Mucosa of descending colon (tissue), 3 donors: ENCODE measurements at regions not wholly inside any gene's neighbourhood (a gene's known extent, or its start where the extent isn't known, plus 50 kb on each side); places are given as distances from the start of the nearest gene placed in this dataset.

Experiments used
- ATAC-seq: fragments of 200-7000 bp; cut with Tn5 transposase; one replicate; pipeline ENCODE4 v1.9.1; 2020; ENCODE audit warnings: mild to moderate bottlenecking, moderate library complexity
- DNase-seq, 3 donors: peaks; one replicate each; pipeline ENCODE4 v3.0.0-alpha.2; 2020
- H3K36me3 ChIP-seq: fragments of 200-600 bp; one replicate; pipeline ENCODE4 v1.8.0; 2021; ENCODE audit warnings: low read depth, mild to moderate bottlenecking
- H3K4me1 ChIP-seq: fragments of 200-600 bp; one replicate; pipeline ENCODE4 v1.8.0; 2021; ENCODE audit warnings: low read depth, mild to moderate bottlenecking
- H3K4me3 ChIP-seq: fragments of 200-600 bp; one replicate; pipeline ENCODE4 v1.8.0; 2021; ENCODE audit warnings: mild to moderate bottlenecking
- H3K9me3 ChIP-seq: fragments of 200-600 bp; one replicate; pipeline ENCODE4 v1.8.0; 2021; ENCODE audit warnings: mild to moderate bottlenecking
- CTCF ChIP-seq: fragments of 200-600 bp; IDR thresholded peaks from one replicate; pipeline ENCODE4 v1.8.0; 2022; ENCODE audit warnings: antibody characterized with exemption, mild to moderate bottlenecking
- intact Hi-C, 2 donors: fragments of 100-400 bp; cut with DNase I in 1 of 2; cut with micrococcal nuclease in 1 of 2; formaldehyde crosslinking; loops; one replicate each; pipeline versions ENCODE4 v1.11.0 to v1.11.1; 2022; cut with DNase I, micrococcal nuclease
- donor health status: DM: no; HTN: no; CAD: no; lungs with moderate emphysema.
- donor health status: DM: no; HTN: no; CAD: no.
- donor health status: DM: no; HTN: yes; CAD: no.

- H3K9me3 ChIP-seq: no peaks in the 10 kb centered on the region
- ATAC-seq (no peak), DNase-seq (no peak)
- TF ChIP-seq CTCF: no peak
- no peak overlapping the region for H3K4me3 ChIP-seq
- H3K4me1 ChIP-seq: no peaks in the 10 kb centered on the region
- intact Hi-C loops: no loop called here
- no peaks in the 10 kb centered on the region for H3K36me3 ChIP-seq
Measured at GRCh38 chr4:32429151-32429550, 1709.0 kb downstream of the PCDH7 start.

GRCh38 chr4:32435308-32435707, 1715.1 kb downstream of the PCDH7 start:
- no peak for TF ChIP-seq CTCF
- intact Hi-C loops: no loop called here
- no peak for ATAC-seq
- H3K9me3 ChIP-seq: no peaks in the 10 kb centered on the region
- H3K4me1 ChIP-seq: no peaks in the 10 kb centered on the region
- H3K36me3 ChIP-seq: no peaks in the 10 kb centered on the region
- no peak for DNase-seq
- H3K4me3 ChIP-seq: no peak overlapping the region

- Histone ChIP-seq H3K9me3 (no peaks in the 10 kb centered on the region), H3K36me3 (no peaks in the 10 kb centered on the region), H3K4me1 (no peaks in the 10 kb centered on the region), H3K4me3 (no peak overlapping the region)
- ATAC-seq (no peak), DNase-seq (no peak)
- intact Hi-C loops: no loop called here
- no peak for TF ChIP-seq CTCF
Measured at GRCh38 chr4:32436816-32437215, 1716.6 kb downstream of the PCDH7 start.

- intact Hi-C loops: no loop called here
- H3K9me3 ChIP-seq: no peaks in the 10 kb centered on the region
- ATAC-seq (no peak), DNase-seq (no peak)
- H3K4me1 ChIP-seq: no peaks in the 10 kb centered on the region
- no peaks in the 10 kb centered on the region for H3K36me3 ChIP-seq
- TF ChIP-seq CTCF: no peak
- H3K4me3 ChIP-seq: no peak overlapping the region
Measured at GRCh38 chr4:32440391-32440790, 1720.2 kb downstream of the PCDH7 start.

GRCh38 chr4:32454482-32454881, 1734.3 kb downstream of the PCDH7 start:
- intact Hi-C loops: no loop called here
- no peak for TF ChIP-seq CTCF
- no peaks in the 10 kb centered on the region for H3K4me1 ChIP-seq
- no peak for DNase-seq
- no peaks in the 10 kb centered on the region for H3K9me3 ChIP-seq
- H3K4me3 ChIP-seq: no peak overlapping the region
- H3K36me3 ChIP-seq: no peaks in the 10 kb centered on the region
- ATAC-seq: no peak

- intact Hi-C loops: no loop called here
- ATAC-seq (no peak), DNase-seq (no peak)
- Histone ChIP-seq H3K4me1 (no peaks in the 10 kb centered on the region), H3K9me3 (no peaks in the 10 kb centered on the region), H3K36me3 (no peaks in the 10 kb centered on the region), H3K4me3 (no peak overlapping the region)
- no peak for TF ChIP-seq CTCF
Measured at GRCh38 chr4:32455231-32455630, 1735.1 kb downstream of the PCDH7 start.
